ENCODE measurements at regions not wholly inside any gene's neighbourhood (a gene's known extent, or its start where the extent isn't known, plus 50 kb on each side); places are given as distances from the start of the nearest gene placed in this dataset.

- TF ChIP-seq CTCF (conservative IDR thresholded peaks at IDR 0.05; ENCODE audit: low read length) = no peak
- DNase-seq (ENCODE audit: low read depth) = no peak
- H3K4me3 ChIP-seq (ENCODE audit: low read length) = no peak overlapping the region
Observed at GRCh38 chr2:194320520-194320919, 1336.5 kb upstream of the SLC39A10 start.

GRCh38 chr2:194319222-194319992, 1337.6 kb upstream of the SLC39A10 start:
- no peak for DNase-seq (ENCODE audit: low read depth)
- H3K4me3 ChIP-seq (ENCODE audit: low read length) = no peak overlapping the region
- TF ChIP-seq CTCF (conservative IDR thresholded peaks at IDR 0.05; ENCODE audit: low read length) = no peak

GRCh38 chr2:194314042-194314441, 1343.0 kb upstream of the SLC39A10 start:
- TF ChIP-seq CTCF (conservative IDR thresholded peaks at IDR 0.05; ENCODE audit: low read length) = no peak
- DNase-seq (ENCODE audit: low read depth) = no peak
- no peak overlapping the region for H3K4me3 ChIP-seq (ENCODE audit: low read length)

GRCh38 chr2:194304191-194304590, 1352.8 kb upstream of the SLC39A10 start:
- no peak for DNase-seq (ENCODE audit: low read depth)
- H3K4me3 ChIP-seq (ENCODE audit: low read length) = no peak overlapping the region
- no peak for TF ChIP-seq CTCF (conservative IDR thresholded peaks at IDR 0.05; ENCODE audit: low read length)

GRCh38 chr2:194301946-194302345, 1355.1 kb upstream of the SLC39A10 start:
- DNase-seq (ENCODE audit: low read depth) = no peak
- no peak for TF ChIP-seq CTCF (conservative IDR thresholded peaks at IDR 0.05; ENCODE audit: low read length)
- H3K4me3 ChIP-seq (ENCODE audit: low read length) = no peak overlapping the region

- H3K4me3 ChIP-seq (ENCODE audit: low read length) = no peak overlapping the region
- TF ChIP-seq CTCF (conservative IDR thresholded peaks at IDR 0.05; ENCODE audit: low read length) = no peak
- DNase-seq (ENCODE audit: low read depth) = no peak
Observed at GRCh38 chr2:194294156-194294555, 1362.9 kb upstream of the SLC39A10 start.

- TF ChIP-seq CTCF (conservative IDR thresholded peaks at IDR 0.05; ENCODE audit: low read length) = no peak
- H3K4me3 ChIP-seq (ENCODE audit: low read length) = no peak overlapping the region
- DNase-seq (ENCODE audit: low read depth) = no peak
Observed at GRCh38 chr2:194291104-194291503, 1365.9 kb upstream of the SLC39A10 start.
